IMR-90 (cell line): ENCODE measurements at regions not wholly inside any gene's neighbourhood (a gene's known extent, or its start where the extent isn't known, plus 50 kb on each side); places are given as distances from the start of the nearest gene placed in this dataset.

ENCODE experiments used
- ATAC-seq: fragments of 200-7000 bp; cut with Tn5 transposase; 2 replicates; pipeline ENCODE4 v1.9.1; 2020; ENCODE audit warnings: low read depth, mild to moderate bottlenecking, moderate library complexity
- BruUV-seq: library from RNA; stranded (reverse); fragments of 400-500 nt; replicated peaks from 2 replicates; lab custom pipeline; 2021; lab: Mats Ljungman, UMichigan
- CTCF ChIA-PET: fragments of 300-600 bp; formaldehyde crosslinking; extraction: SDS; loops from one replicate; lab custom pipeline; 2021; ENCODE audit warnings: antibody characterized with exemption; lab: Yijun Ruan, JAX
- POLR2A ChIA-PET: fragments of 300-600 bp; sonication (Branson Sonifier 250); formaldehyde crosslinking; loops from one replicate; lab custom pipeline; 2022; ENCODE audit warnings: antibody characterized with exemption; ENCODE audit not compliant: unreplicated experiment; lab: Charles Lee
- DNase-seq: peaks from one replicate; pipeline ENCODE4 v3.0.0; 2013
- H2AFZ ChIP-seq: replicated peaks from 2 replicates; pipeline ENCODE3; 2013; ENCODE audit warnings: low read length, mild to moderate bottlenecking; ENCODE audit not compliant: poor library complexity
- H2AK5ac ChIP-seq: 2 replicates; pipeline ENCODE4 v1.6.1; 2013; ENCODE audit warnings: low read depth, low read length, inconsistent platforms
- H2AK9ac ChIP-seq: replicated peaks from 2 replicates; pipeline ENCODE3; 2013; ENCODE audit warnings: mild to moderate bottlenecking, low read depth, low read length, moderate library complexity; ENCODE audit not compliant: poor library complexity
- H2BK120ac ChIP-seq: 2 replicates; pipeline ENCODE4 v1.6.1; 2013; ENCODE audit warnings: low read depth, low read length, inconsistent platforms
- H2BK15ac ChIP-seq: 3 replicates; pipeline ENCODE4 v1.6.1; 2013; ENCODE audit warnings: low read depth, low read length, inconsistent platforms
- H2BK20ac ChIP-seq: 2 replicates; pipeline ENCODE4 v1.6.1; 2013; ENCODE audit warnings: low read depth, mild to moderate bottlenecking, inconsistent platforms, low read length, moderate library complexity
- H2BK5ac ChIP-seq: 2 replicates; pipeline ENCODE4 v1.6.1; 2013; ENCODE audit warnings: mild to moderate bottlenecking, low read depth, low read length, inconsistent platforms; ENCODE audit not compliant: poor library complexity, severe bottlenecking
- H3K14ac ChIP-seq: replicated peaks from 2 replicates; pipeline ENCODE4 v1.6.1; 2013; ENCODE audit warnings: low read depth, low read length, inconsistent platforms
- H3K18ac ChIP-seq: 2 replicates; pipeline ENCODE4 v1.6.1; 2013; ENCODE audit warnings: low read depth, low read length, control low read depth
- H3K23ac ChIP-seq: 2 replicates; pipeline ENCODE4 v1.6.1; 2013; ENCODE audit warnings: low read depth, low read length, inconsistent platforms
- H3K27ac ChIP-seq: 2 replicates; pipeline ENCODE4 v1.5.1; 2013; ENCODE audit warnings: mild to moderate bottlenecking, control low read depth, low read length; ENCODE audit not compliant: insufficient read depth
- H3K27me3 ChIP-seq: 2 replicates; pipeline ENCODE4 v1.6.1; 2013; ENCODE audit warnings: low read length; ENCODE audit not compliant: control insufficient read depth, insufficient read depth
- H3K36me3 ChIP-seq: 2 replicates; pipeline ENCODE4 v1.6.1; 2013; ENCODE audit warnings: low read length, mixed read lengths; ENCODE audit not compliant: control insufficient read depth, insufficient read depth
- H3K4ac ChIP-seq: 2 replicates; pipeline ENCODE4 v1.6.1; 2013; ENCODE audit warnings: low read depth, low read length, inconsistent platforms
- H3K4me1 ChIP-seq: 2 replicates; pipeline ENCODE4 v1.6.1; 2013; ENCODE audit warnings: low read length, mixed read lengths; ENCODE audit not compliant: control insufficient read depth, insufficient read depth
- H3K4me2 ChIP-seq: 2 replicates; pipeline ENCODE4 v1.6.1; 2013; ENCODE audit warnings: low read depth, mild to moderate bottlenecking, control low read depth, low read length, moderate library complexity
- H3K4me3 ChIP-seq: 2 replicates; pipeline ENCODE4 v1.5.1; 2013; ENCODE audit warnings: low read depth, mild to moderate bottlenecking, control low read depth, low read length, moderate library complexity; ENCODE audit not compliant: insufficient read depth
- H3K56ac ChIP-seq: 2 replicates; pipeline ENCODE4 v1.6.1; 2013; ENCODE audit warnings: low read length, inconsistent platforms; ENCODE audit not compliant: insufficient read depth; ENCODE audit errors: extremely low read depth
- H3K79me1 ChIP-seq, 2 experiments: 2 replicates each; pipeline ENCODE4 v1.6.1; 2013; ENCODE audit warnings: low read length in 2 of 2, inconsistent platforms in 1 of 2, low read depth in 1 of 2
- H3K9ac ChIP-seq: 2 replicates; pipeline ENCODE4 v1.6.1; 2013; ENCODE audit warnings: low read depth, low read length, control low read depth
- H3K9me1 ChIP-seq: 2 replicates; pipeline ENCODE4 v1.6.1; 2013; ENCODE audit warnings: low read length, inconsistent platforms; ENCODE audit not compliant: insufficient read depth
- H3K9me3 ChIP-seq: 2 replicates; pipeline ENCODE4 v1.6.1; 2013; ENCODE audit warnings: low read length; ENCODE audit not compliant: control insufficient read depth, insufficient read depth
- H4K20me1 ChIP-seq: 2 replicates; pipeline ENCODE4 v1.6.1; 2013; ENCODE audit warnings: low read length, inconsistent platforms; ENCODE audit not compliant: insufficient read depth
- H4K5ac ChIP-seq: 2 replicates; pipeline ENCODE4 v1.6.1; 2013; ENCODE audit warnings: mild to moderate bottlenecking, low read depth, low read length, control low read depth
- H4K8ac ChIP-seq, 2 experiments: 2 replicates each; pipeline ENCODE4 v1.6.1; 2013; ENCODE audit warnings: low read depth in 2 of 2, low read length in 2 of 2, control low read depth in 1 of 2, inconsistent platforms in 1 of 2
- H4K91ac ChIP-seq: 2 replicates; pipeline ENCODE4 v1.6.1; 2013; ENCODE audit warnings: low read depth, low read length, inconsistent platforms; ENCODE audit not compliant: insufficient read depth
- CEBPB ChIP-seq: IDR thresholded peaks from 2 replicates; pipeline ENCODE4 v1.6.1; 2012; ENCODE audit warnings: low read depth, low read length, improper control_type of control experiment
- ELK1 ChIP-seq: fragments of 150-350 bp; IDR thresholded peaks from 2 replicates; pipeline ENCODE4 v1.6.1; 2016; ENCODE audit warnings: low read depth, mild to moderate bottlenecking, low read length, moderate library complexity, borderline replicate concordance
- FOS ChIP-seq: fragments of 150-350 bp; IDR thresholded peaks from 2 replicates; pipeline ENCODE4 v1.6.1; 2016; ENCODE audit warnings: low read depth, low read length
- MAFK ChIP-seq: IDR thresholded peaks from 2 replicates; pipeline ENCODE4 v1.6.1; 2012; ENCODE audit warnings: low read depth, low read length, improper control_type of control experiment
- MAZ ChIP-seq: IDR thresholded peaks from 2 replicates; pipeline ENCODE4 v1.6.1; 2012; ENCODE audit warnings: low read depth, mild to moderate bottlenecking, low read length, improper control_type of control experiment, moderate library complexity, borderline replicate concordance
- MXI1 ChIP-seq: IDR thresholded peaks from 2 replicates; pipeline ENCODE4 v1.6.1; 2012; ENCODE audit warnings: low read depth, mild to moderate bottlenecking, low read length, moderate library complexity, borderline replicate concordance
- POLR2A ChIP-seq: IDR thresholded peaks from 2 replicates; pipeline ENCODE4 v1.6.1; 2012; ENCODE audit warnings: mild to moderate bottlenecking, low read depth, low read length
- RAD21 ChIP-seq: IDR thresholded peaks from 2 replicates; pipeline ENCODE4 v1.6.1; 2012; ENCODE audit warnings: low read length, improper control_type of control experiment
- RFX5 ChIP-seq: IDR thresholded peaks from 2 replicates; pipeline ENCODE4 v1.8.0; 2012; ENCODE audit warnings: low read depth, mild to moderate bottlenecking, low read length, moderate library complexity
- WGBS, 2 experiments: methylation state at CpG; one replicate each; pipeline versions ENCODE4 v1.1.5 to v1.1.7; 2013; ENCODE audit warnings: missing lambda C conversion rate in 2 of 2; ENCODE audit not compliant: insufficient read length in 1 of 2; ENCODE audit errors: extremely low coverage in 2 of 2; 5-methylcytosine and 5-hydroxymethylcytosine counted together
- dilution Hi-C: fragments of 300-500 bp; cut with HindIII; formaldehyde crosslinking; loops from one replicate; pipeline ENCODE4 v1.14.3; 2018; ENCODE audit warnings: low sequenced_read_pairs; ENCODE audit not compliant: unreplicated experiment
- in situ Hi-C: fragments of 300-500 bp; cut with MboI; formaldehyde crosslinking; loops from 3 replicates; pipeline ENCODE4 v1.14.3; 2019; ENCODE audit warnings: low sequenced_read_pairs, inconsistent platforms, mixed read lengths
- intact Hi-C: fragments of 100-400 bp; cut with micrococcal nuclease; formaldehyde crosslinking; loops from 2 replicates; pipeline ENCODE4 v1.10.0; 2022
- TF ChIP-seq, protein P1 (sequence below): fragments of 150-350 bp; IDR thresholded peaks from 2 replicates; pipeline ENCODE4 v1.6.1; 2017; ENCODE audit warnings: mild to moderate bottlenecking, antibody characterized with exemption, low read length, low read depth

GRCh38 chr18:6509832-6510231 lies 95.1 kb upstream of the L3MBTL4 start:
- H3K14ac ChIP-seq: no peak overlapping the region
- no peak overlapping the region for H2AK5ac ChIP-seq
- TF ChIP-seq, protein P1, sequence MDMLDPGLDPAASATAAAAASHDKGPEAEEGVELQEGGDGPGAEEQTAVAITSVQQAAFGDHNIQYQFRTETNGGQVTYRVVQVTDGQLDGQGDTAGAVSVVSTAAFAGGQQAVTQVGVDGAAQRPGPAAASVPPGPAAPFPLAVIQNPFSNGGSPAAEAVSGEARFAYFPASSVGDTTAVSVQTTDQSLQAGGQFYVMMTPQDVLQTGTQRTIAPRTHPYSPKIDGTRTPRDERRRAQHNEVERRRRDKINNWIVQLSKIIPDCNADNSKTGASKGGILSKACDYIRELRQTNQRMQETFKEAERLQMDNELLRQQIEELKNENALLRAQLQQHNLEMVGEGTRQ: no peak
- no peak for TF ChIP-seq ELK1
- no peak for TF ChIP-seq MXI1
- TF ChIP-seq RFX5: no peak
- no peak for TF ChIP-seq MAZ
- TF ChIP-seq FOS: no peak
- no peak for TF ChIP-seq RAD21
- no peak for TF ChIP-seq MAFK
- no peak for TF ChIP-seq POLR2A
- TF ChIP-seq CEBPB: no peak
- H3K27me3 ChIP-seq: no peaks in the 10 kb centered on the region
- no peak overlapping the region for H3K4me3 ChIP-seq
- no peak for ATAC-seq
- H3K23ac ChIP-seq: no peak overlapping the region
- H2BK20ac ChIP-seq: no peak overlapping the region
- H3K36me3 ChIP-seq: no peaks in the 10 kb centered on the region
- no peaks in the 10 kb centered on the region for H4K20me1 ChIP-seq
- WGBS, 2 experiments: no CpG with 5 or more reads among the region's 2 CpGs
- H2BK120ac ChIP-seq: no peak overlapping the region
- POLR2A ChIA-PET: no interaction called here
- H2BK5ac ChIP-seq: no peak overlapping the region
- H2AK9ac ChIP-seq: no peak overlapping the region
- H3K4ac ChIP-seq: no peak overlapping the region
- H3K27ac ChIP-seq: no peak overlapping the region
- BruUV-seq: no TSS peak
- H3K4me1 ChIP-seq: no peaks in the 10 kb centered on the region; the same call in 1 of the 2 replicates
- H3K9me1 ChIP-seq: no peaks in the 10 kb centered on the region
- in situ Hi-C loops: loop anchor here (25.0 kb wide), 1 partner anchor 648 kb away; no protein-coding TSS in a partner anchor
- no peak overlapping the region for H3K9ac ChIP-seq
- no peak overlapping the region for H3K18ac ChIP-seq
- no peak overlapping the region; the same call in 1 of the 2 replicates for H3K4me2 ChIP-seq
- H3K79me1 ChIP-seq: no peaks in the 10 kb centered on the region
- no peak overlapping the region for H4K91ac ChIP-seq
- H4K8ac ChIP-seq: no peak overlapping the region
- no peak overlapping the region for H2AFZ ChIP-seq
- H3K56ac ChIP-seq: no peak overlapping the region
- no peak for DNase-seq
- intact Hi-C loops: no loop called here
- no peak overlapping the region for H2BK15ac ChIP-seq
- no peaks in the 10 kb centered on the region for H3K9me3 ChIP-seq
- dilution Hi-C loops: no loop called here
- CTCF ChIA-PET: no interaction called here
- H4K5ac ChIP-seq: no peak overlapping the region
